Skeletal muscle tissue (tissue), 3 donors: ENCODE measurements at regions not wholly inside any gene's neighbourhood (a gene's known extent, or its start where the extent isn't known, plus 50 kb on each side); places are given as distances from the start of the nearest gene placed in this dataset.

Experiments used
- H3K27ac ChIP-seq: one replicate; pipeline ENCODE4 v1.7.0; 2013; ENCODE audit warnings: mild to moderate bottlenecking, low read depth, low read length, inconsistent platforms
- H3K27me3 ChIP-seq, 3 donors: one replicate each; pipeline ENCODE4 v1.7.0; 2013; ENCODE audit warnings: low read length in 3 of 3; ENCODE audit not compliant: control insufficient read depth in 3 of 3, insufficient read depth in 3 of 3
- H3K36me3 ChIP-seq, 3 donors: one replicate each; pipeline ENCODE4 v1.7.0; 2013; ENCODE audit warnings: low read length in 3 of 3; ENCODE audit not compliant: control insufficient read depth in 3 of 3, insufficient read depth in 3 of 3
- H3K4me1 ChIP-seq, 3 donors: one replicate each; pipeline ENCODE4 v1.7.0; 2013; ENCODE audit warnings: low read length in 3 of 3, mild to moderate bottlenecking in 3 of 3; ENCODE audit not compliant: control insufficient read depth in 3 of 3, insufficient read depth in 3 of 3
- H3K4me3 ChIP-seq, 3 donors: one replicate each; pipeline ENCODE4 v1.7.0; 2013; ENCODE audit warnings: low read length in 3 of 3
- H3K9ac ChIP-seq, 3 donors: one replicate each; pipeline ENCODE4 v1.7.0; 2013; ENCODE audit warnings: low read length in 3 of 3, mild to moderate bottlenecking in 3 of 3, moderate library complexity in 2 of 3, low read depth in 1 of 3
- H3K9me3 ChIP-seq, 3 donors: one replicate each; pipeline ENCODE4 v1.7.0; 2013; ENCODE audit warnings: low read length in 3 of 3; ENCODE audit not compliant: control insufficient read depth in 3 of 3
- donor health status: Osteomylitis.

GRCh38 chr2:226625946-226626345 is 173.7 kb downstream of the IRS1 start:
- Histone ChIP-seq H3K4me3 (no peak overlapping the region), H3K9ac (no peak overlapping the region)

GRCh38 chr2:226623587-226624368 is 175.8 kb downstream of the IRS1 start:
- H3K4me1 ChIP-seq = peaks cover 10 to 12% (median 11%) of the 10 kb centered on the region in 3 donors
- peak overlapping the region in 1 of 3 donors; percentile 27 for H3K9ac ChIP-seq
- no peaks in the 10 kb centered on the region for H3K27me3 ChIP-seq
- no peaks in the 10 kb centered on the region for H3K9me3 ChIP-seq
- H3K36me3 ChIP-seq = no peaks in the 10 kb centered on the region
- H3K27ac ChIP-seq = no peak overlapping the region
- H3K4me3 ChIP-seq = no peak overlapping the region

More at GRCh38 chr2:226625946-226626345, 173.7 kb downstream of the IRS1 start:
- no peaks in the 10 kb centered on the region for H3K36me3 ChIP-seq
- peaks cover 10 to 12% (median 11%) of the 10 kb centered on the region in 3 donors for H3K4me1 ChIP-seq
- no peak overlapping the region for H3K27ac ChIP-seq
- H3K9me3 ChIP-seq = no peaks in the 10 kb centered on the region
- no peaks in the 10 kb centered on the region for H3K27me3 ChIP-seq

GRCh38 chr2:226622484-226622883 is 177.1 kb downstream of the IRS1 start:
- no peaks in the 10 kb centered on the region for H3K9me3 ChIP-seq
- H3K4me3 ChIP-seq = no peak overlapping the region
- no peaks in the 10 kb centered on the region for H3K36me3 ChIP-seq
- H3K27ac ChIP-seq = no peak overlapping the region
- H3K27me3 ChIP-seq = no peaks in the 10 kb centered on the region
- H3K4me1 ChIP-seq = peaks cover 10 to 12% (median 11%) of the 10 kb centered on the region in 3 donors
- no peak overlapping the region for H3K9ac ChIP-seq

DNA sequence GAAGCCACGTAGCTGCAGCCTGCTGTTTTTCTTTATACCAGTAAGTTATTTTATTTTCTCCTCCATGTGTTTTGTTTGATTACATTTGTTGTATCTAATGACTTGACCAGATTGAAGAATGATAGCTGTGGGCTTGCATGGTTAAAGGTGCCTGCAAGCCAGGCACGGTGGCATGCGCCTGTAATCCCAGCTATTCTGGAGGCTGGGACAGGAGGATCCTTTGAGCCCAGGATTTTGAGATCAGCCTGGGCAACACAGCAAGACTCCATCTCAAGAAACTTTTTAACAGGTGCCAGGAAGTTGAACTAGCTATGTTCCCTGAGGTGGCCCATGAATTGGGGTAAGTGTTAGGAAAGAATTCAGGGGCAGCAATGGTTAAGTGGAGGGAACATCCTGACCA is 179.4 kb downstream of the IRS1 start:
- H3K36me3 ChIP-seq = no peaks in the 10 kb centered on the region
- H3K9ac ChIP-seq = no peak overlapping the region
- peaks cover 10 to 12% (median 11%) of the 10 kb centered on the region in 3 donors for H3K4me1 ChIP-seq
- H3K27ac ChIP-seq = no peak overlapping the region
- no peaks in the 10 kb centered on the region for H3K9me3 ChIP-seq
- H3K4me3 ChIP-seq = no peak overlapping the region
- H3K27me3 ChIP-seq = no peaks in the 10 kb centered on the region

- Histone ChIP-seq H3K27me3 (no peaks in the 10 kb centered on the region), H3K9me3 (no peaks in the 10 kb centered on the region), H3K4me1 (peaks cover 10 to 12% (median 11%) of the 10 kb centered on the region in 3 donors), H3K9ac (no peak overlapping the region), H3K4me3 (no peak overlapping the region), H3K27ac (no peak overlapping the region), H3K36me3 (no peaks in the 10 kb centered on the region)
Measured at GRCh38 chr2:226619707-226620106, 179.9 kb downstream of the IRS1 start.

DNA sequence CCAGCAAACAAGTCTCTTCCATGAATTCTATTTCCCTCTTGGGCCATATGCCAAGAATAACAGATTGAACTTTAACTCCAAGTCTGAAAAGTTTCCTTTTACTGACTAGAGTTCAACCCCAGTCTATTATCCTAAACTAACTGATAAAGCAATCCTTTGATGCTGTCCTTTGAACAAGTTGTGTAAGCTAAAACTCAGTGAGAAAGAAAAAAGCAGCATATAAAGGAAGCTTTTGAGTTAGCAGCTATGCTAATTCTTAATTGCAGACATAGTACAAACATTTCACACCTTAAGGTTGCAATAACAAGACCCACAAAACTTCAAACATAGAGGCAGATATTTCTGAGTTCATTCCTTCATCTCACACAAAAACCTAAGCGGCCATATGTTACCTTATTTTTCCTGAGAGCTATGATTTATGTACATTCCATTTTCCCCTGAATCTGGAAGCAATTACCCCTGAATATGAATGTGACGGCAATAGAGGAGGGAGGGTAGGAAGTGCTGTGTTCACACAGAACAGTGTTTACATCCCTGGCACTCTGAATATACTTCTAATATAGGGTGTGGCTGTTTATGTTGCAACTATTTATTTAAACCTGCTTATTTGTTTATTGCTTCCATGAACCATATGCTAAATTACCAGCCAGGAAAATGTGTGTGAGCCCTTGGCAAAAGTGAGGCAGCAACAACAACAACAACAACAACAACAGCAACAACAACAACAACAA is 180.6 kb downstream of the IRS1 start:
- Histone ChIP-seq H3K9ac (no peak overlapping the region), H3K27me3 (no peaks in the 10 kb centered on the region), H3K27ac (no peak overlapping the region), H3K9me3 (no peaks in the 10 kb centered on the region), H3K36me3 (no peaks in the 10 kb centered on the region), H3K4me1 (peaks cover 8 to 11% (median 9%) of the 10 kb centered on the region in 3 donors), H3K4me3 (no peak overlapping the region)

DNA sequence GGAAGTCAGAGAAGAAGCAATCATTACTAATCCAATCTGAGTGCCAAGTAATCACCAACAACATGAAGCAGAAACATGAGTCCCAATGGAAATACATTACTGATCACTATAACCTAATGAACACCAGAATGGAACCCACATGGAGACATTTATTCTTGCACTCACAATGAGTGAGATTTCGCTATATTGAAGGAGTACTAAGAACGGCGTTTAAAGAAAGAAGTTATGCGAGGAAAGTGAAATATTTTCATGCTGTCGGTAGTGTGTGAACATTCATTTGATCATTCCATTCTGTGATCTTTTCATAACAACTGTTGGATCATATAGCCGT is 181.1 kb downstream of the IRS1 start:
- H3K27me3 ChIP-seq = no peaks in the 10 kb centered on the region
- peaks cover 5 to 6% (median 5%) of the 10 kb centered on the region in 3 donors for H3K4me1 ChIP-seq
- no peak overlapping the region for H3K9ac ChIP-seq

DNA sequence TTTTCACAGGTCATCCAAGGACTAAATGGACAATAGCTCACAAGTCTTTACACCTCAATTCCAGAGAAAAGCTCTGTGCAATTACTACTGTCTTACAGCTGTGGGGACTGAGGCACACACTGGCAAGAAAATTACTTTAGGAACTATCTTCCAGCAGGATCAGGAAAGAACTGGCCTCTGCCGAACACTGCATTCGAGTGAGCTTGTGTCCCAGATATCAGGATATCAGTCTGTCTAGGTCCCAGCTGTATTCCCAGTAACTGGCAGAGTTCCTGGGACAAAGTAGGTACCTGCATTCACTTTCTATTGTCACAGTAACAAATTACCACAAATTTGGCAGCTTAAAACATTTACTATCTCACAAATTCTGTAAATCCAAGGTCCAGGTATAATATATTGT is 183.7 kb downstream of the IRS1 start:
- Histone ChIP-seq H3K9me3 (no peaks in the 10 kb centered on the region), H3K9ac (no peak overlapping the region), H3K27ac (no peak overlapping the region), H3K4me3 (no peak overlapping the region), H3K4me1 (no peaks in the 10 kb centered on the region), H3K36me3 (no peaks in the 10 kb centered on the region), H3K27me3 (no peaks in the 10 kb centered on the region)

More for the DNA sequence above, 181.1 kb downstream of the IRS1 start:
- H3K27ac ChIP-seq = no peak overlapping the region
- H3K9me3 ChIP-seq = no peaks in the 10 kb centered on the region
- no peak overlapping the region for H3K4me3 ChIP-seq
- H3K36me3 ChIP-seq = no peaks in the 10 kb centered on the region

DNA sequence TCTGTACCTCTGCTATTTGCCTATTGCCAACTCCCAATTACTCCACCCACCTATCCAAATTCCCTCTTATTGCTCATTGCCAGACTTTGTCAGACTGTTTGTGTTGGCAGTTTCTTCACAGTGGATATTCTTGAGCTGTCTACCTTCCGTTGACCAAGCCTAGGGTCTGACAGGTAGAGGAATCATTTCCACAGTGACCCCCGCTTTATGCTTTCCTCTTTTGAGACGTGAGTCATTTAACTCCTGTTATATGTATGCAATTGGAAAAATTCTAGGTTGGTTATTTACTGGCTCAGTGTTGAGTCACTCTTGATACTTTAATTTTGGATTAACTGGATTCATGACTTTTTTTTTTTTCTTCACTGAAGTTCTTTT is 187.7 kb downstream of the IRS1 start:
- no peak overlapping the region for H3K9ac ChIP-seq
- no peak overlapping the region for H3K4me3 ChIP-seq
- no peaks in the 10 kb centered on the region for H3K36me3 ChIP-seq
- no peaks in the 10 kb centered on the region for H3K27me3 ChIP-seq
- H3K27ac ChIP-seq = no peak overlapping the region
- H3K4me1 ChIP-seq = no peaks in the 10 kb centered on the region
- no peaks in the 10 kb centered on the region for H3K9me3 ChIP-seq

GRCh38 chr2:226611196-226611943 is 188.2 kb downstream of the IRS1 start:
- Histone ChIP-seq H3K4me3 (no peak overlapping the region), H3K9me3 (no peaks in the 10 kb centered on the region), H3K4me1 (no peaks in the 10 kb centered on the region), H3K27me3 (no peaks in the 10 kb centered on the region), H3K36me3 (no peaks in the 10 kb centered on the region), H3K9ac (no peak overlapping the region), H3K27ac (no peak overlapping the region)
